Type B pancreatic cell (in vitro differentiated cells): ENCODE measurements at regions not wholly inside any gene's neighbourhood (a gene's known extent, or its start where the extent isn't known, plus 50 kb on each side); places are given as distances from the start of the nearest gene placed in this dataset.

Experiments used
- DNase-seq: peaks from one replicate; pipeline ENCODE4 v3.0.0; 2021; ENCODE audit warnings: mixed read lengths; ENCODE audit not compliant: unreplicated experiment; ENCODE audit errors: extremely low spot score
- H3K27ac Mint-ChIP-seq: 2 replicates; pipeline ENCODE4 v1.8.0; 2021; ENCODE audit warnings: mild to moderate bottlenecking, mixed read lengths
- H3K27me3 Mint-ChIP-seq: 2 replicates; pipeline ENCODE4 v1.8.0; 2021; ENCODE audit warnings: mixed read lengths
- H3K36me3 Mint-ChIP-seq: 2 replicates; pipeline ENCODE4 v1.8.0; 2021; ENCODE audit warnings: mixed read lengths
- H3K4me1 Mint-ChIP-seq: one replicate; pipeline ENCODE4 v1.8.0; 2021; ENCODE audit warnings: mixed read lengths; ENCODE audit not compliant: unreplicated experiment
- H3K4me3 Mint-ChIP-seq: 2 replicates; pipeline ENCODE4 v1.8.0; 2021; ENCODE audit warnings: mild to moderate bottlenecking, mixed read lengths
- H3K9me3 Mint-ChIP-seq: 2 replicates; pipeline ENCODE4 v1.8.0; 2021; ENCODE audit warnings: mixed read lengths
- CTCF ChIP-seq: fragments of 200-600 bp; sonication (generic); conservative IDR thresholded peaks from 2 replicates; pipeline ENCODE4 v1.5.0; 2021; ENCODE audit warnings: antibody characterized with exemption, mild to moderate bottlenecking

DNA sequence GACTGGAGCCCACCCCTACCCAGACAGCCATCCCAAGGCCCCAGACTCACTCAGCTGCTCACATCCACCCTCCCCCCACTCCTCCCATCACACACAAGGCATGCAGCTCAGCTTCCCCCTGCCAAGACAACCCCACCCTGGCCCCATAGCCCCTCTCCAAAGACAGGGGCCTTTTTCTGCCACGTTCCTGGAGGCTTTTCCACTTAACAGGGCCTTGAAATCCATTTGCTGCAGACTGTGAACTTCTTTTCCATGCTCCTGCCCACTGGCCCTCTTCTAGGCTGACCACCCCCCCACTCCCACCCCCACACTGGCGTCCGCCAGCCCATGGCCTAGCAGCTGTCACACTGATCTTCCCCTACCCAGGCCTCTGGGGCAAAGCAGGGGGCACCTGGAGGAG lies 76.0 kb downstream of the PJA1 start:
- H3K9me3 Mint-ChIP-seq, result no peaks in the 10 kb centered on the region
- H3K4me1 Mint-ChIP-seq, result peaks cover 15% of the 10 kb centered on the region
- H3K36me3 Mint-ChIP-seq, result no peaks in the 10 kb centered on the region
- H3K27ac Mint-ChIP-seq, result no peak overlapping the region
- DNase-seq, result no peak
- H3K27me3 Mint-ChIP-seq, result no peaks in the 10 kb centered on the region
- no peak for TF ChIP-seq CTCF
- H3K4me3 Mint-ChIP-seq, result no peak overlapping the region

GRCh38 chrX:69088171-69088938 lies 76.9 kb downstream of the PJA1 start:
- Mint-ChIP-seq H3K36me3 (no peaks in the 10 kb centered on the region), H3K27me3 (no peaks in the 10 kb centered on the region), H3K27ac (no peak overlapping the region), H3K4me3 (no peak overlapping the region), H3K9me3 (no peaks in the 10 kb centered on the region), H3K4me1 (peaks cover 23% of the 10 kb centered on the region)
- TF ChIP-seq CTCF, result no peak
- DNase-seq, result no peak

DNA sequence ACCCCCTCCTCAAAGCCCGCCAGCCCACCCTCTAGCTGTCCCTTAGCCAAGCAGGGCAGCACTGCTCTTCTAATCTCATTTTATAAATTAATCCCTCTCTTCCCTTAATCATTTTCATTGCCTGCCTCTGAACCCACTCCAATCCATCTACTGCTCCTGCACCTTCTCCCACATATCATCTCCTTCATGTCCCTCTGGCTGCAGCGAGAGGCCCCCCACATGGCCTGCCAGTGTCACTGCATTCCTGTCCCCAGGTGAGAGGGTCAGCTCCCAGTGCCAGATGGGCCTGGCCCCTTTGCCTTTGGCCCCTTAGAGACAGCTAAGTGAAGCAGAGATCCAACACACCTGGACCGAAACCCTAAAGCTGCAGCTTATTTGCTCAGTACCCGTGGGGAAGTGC lies 79.4 kb downstream of the PJA1 start:
- H3K27ac Mint-ChIP-seq, result no peak overlapping the region
- no peaks in the 10 kb centered on the region for H3K9me3 Mint-ChIP-seq
- no peak overlapping the region for H3K4me3 Mint-ChIP-seq
- H3K27me3 Mint-ChIP-seq, result no peaks in the 10 kb centered on the region
- H3K36me3 Mint-ChIP-seq, result no peaks in the 10 kb centered on the region
- DNase-seq, result no peak
- no peak for TF ChIP-seq CTCF
- H3K4me1 Mint-ChIP-seq, result peaks cover 29% of the 10 kb centered on the region

DNA sequence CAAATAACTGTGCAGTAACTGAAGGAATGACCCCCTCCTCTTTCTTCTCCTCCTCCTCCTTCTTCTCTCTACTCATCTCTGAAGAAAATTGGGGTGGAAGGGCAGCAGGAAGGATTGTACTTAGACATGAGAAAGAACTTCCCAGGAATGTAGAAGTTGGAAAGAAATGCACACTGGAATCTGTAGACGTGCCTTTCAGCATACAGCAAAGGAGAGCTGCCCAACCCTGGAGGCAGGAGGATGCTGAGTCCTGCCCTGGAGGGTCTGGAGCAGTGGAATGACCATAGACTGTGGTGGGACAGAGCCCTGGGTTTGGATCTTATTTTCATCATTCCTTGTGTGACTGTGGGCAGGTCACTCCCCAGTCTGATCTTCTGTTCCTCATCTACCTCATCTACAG lies 80.1 kb downstream of the PJA1 start:
- no peak for TF ChIP-seq CTCF
- H3K27me3 Mint-ChIP-seq, result no peaks in the 10 kb centered on the region
- no peak for DNase-seq

GRCh38 chrX:69083801-69084200 lies 81.5 kb downstream of the PJA1 start:
- H3K36me3 Mint-ChIP-seq, result no peaks in the 10 kb centered on the region
- no peak overlapping the region for H3K27ac Mint-ChIP-seq
- H3K27me3 Mint-ChIP-seq, result no peaks in the 10 kb centered on the region
- no peak for TF ChIP-seq CTCF
- H3K4me3 Mint-ChIP-seq, result no peak overlapping the region
- H3K4me1 Mint-ChIP-seq, result peaks cover 24% of the 10 kb centered on the region
- no peaks in the 10 kb centered on the region for H3K9me3 Mint-ChIP-seq
- no peak for DNase-seq

More for the DNA sequence above, 80.1 kb downstream of the PJA1 start:
- Mint-ChIP-seq H3K9me3 (no peaks in the 10 kb centered on the region), H3K27ac (no peak overlapping the region), H3K4me1 (peaks cover 24% of the 10 kb centered on the region), H3K4me3 (no peak overlapping the region), H3K36me3 (no peaks in the 10 kb centered on the region)
